Stimulated activated CD4-positive, alpha-beta T cell treated with anti-CD3 and anti-CD28 coated beads, Interleukin-2, amount 100 ng/mL, for 48 hours (primary cell): ENCODE measurements at regions not wholly inside any gene's neighbourhood (a gene's known extent, or its start where the extent isn't known, plus 50 kb on each side); places are given as distances from the start of the nearest gene placed in this dataset.
A peak's percentile ranks its signal among the peaks of the same experiment; 100 is the strongest.

Experiments used
- DNase-seq, 2 donors: peaks; one replicate each; pipeline ENCODE4 v3.0.0-alpha.2; 2020

- no peak for DNase-seq
Measured at GRCh38 chr14:34237677-34238076, 224.4 kb downstream of the SPTSSA start.

DNA sequence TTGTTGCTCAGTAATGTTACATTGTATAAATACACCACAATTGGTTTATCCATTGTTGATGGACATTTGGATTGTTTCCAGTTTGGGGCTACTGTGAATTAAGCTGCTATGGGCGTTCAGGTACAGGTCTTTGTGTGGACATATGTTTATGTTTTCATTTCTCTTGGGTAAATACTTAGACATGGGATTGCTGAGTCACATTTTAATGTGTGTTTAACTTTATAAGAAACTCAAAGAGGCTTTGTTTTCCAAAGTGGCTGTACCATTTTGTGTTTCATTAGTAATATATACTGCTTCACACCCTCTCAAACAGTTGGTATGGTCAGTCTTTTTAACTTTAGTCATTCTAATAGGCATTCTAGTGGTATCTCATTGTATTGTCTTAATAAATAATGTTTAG is 225.0 kb downstream of the SPTSSA start:
- no peak for DNase-seq

DNA sequence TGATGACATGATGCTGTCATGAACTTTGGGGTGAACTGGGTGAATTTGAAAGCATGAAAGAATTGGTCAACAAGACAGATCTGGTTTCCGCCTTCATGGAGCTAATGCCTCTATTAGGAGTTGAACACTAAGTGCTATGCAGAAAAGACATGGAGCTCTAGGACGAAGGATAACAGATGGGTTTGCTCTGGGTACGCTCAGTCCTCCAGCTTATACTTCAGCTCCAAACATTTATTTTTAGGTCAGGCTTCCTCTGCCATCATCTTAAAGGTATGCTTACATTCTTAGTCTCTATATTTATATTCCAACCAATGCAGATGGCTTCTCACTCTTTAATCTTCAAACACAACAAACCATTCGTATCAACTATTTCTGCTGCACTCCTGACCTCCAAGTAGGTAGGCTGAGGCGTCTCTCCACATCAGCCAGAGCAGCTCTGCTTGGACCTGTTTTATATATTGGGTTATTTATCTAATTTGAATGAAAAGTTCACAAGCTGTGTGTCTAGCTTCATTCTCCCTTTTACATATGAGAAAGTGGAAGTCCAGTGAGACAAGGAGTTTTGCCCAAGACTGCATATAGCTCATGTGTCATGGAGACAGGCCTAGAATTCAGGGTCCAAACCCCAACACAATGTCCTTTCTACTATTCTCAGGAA is 226.3 kb downstream of the SPTSSA start:
- DNase-seq, result no peak

DNA sequence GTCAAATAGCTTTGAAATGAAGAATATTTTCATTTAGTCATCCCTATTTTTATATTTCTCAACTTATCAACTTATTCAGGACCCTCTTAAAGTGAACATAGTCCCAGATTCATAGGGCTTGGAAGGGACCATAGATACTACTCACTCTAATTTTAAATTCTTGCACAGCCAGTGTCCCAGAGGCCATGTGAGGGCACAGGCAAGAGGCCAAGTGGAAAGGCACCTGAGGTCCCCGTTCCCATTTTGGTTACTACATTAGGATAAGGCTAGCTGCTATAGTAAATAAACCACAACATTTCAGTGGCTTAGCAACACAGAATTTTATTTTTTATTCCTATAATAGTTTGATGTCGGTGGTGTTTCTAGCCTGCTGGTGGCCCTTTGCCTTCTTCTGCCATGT is 227.8 kb downstream of the SPTSSA start:
- DNase-seq, result no peak

GRCh38 chr14:34233619-34234018 is 228.4 kb downstream of the SPTSSA start:
- no peak for DNase-seq

DNA sequence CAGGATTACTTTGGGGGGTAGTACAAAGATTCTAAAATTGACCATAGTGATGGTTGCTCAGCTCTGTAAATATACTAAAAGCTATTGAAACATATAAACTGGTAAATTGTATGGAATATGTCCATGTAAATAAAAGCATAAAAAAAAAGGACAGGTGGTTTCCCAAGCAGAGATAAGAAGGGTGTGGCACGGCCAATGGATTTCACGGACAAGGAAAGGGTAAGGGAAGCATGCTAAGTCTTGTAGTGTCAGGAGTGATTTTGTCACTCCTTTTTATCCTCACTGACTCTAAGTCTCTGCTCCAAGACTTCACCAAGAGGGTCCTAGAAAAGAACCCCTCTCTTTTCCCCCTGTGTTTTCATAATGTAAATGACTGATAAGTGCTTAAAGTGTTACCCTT is 229.2 kb downstream of the SPTSSA start:
- DNase-seq, result no peak

GRCh38 chr14:34231626-34232025 is 230.4 kb downstream of the SPTSSA start:
- DNase-seq, result no peak

- no peak for DNase-seq
Measured at GRCh38 chr14:34229140-34229539, 232.9 kb downstream of the SPTSSA start.

DNA sequence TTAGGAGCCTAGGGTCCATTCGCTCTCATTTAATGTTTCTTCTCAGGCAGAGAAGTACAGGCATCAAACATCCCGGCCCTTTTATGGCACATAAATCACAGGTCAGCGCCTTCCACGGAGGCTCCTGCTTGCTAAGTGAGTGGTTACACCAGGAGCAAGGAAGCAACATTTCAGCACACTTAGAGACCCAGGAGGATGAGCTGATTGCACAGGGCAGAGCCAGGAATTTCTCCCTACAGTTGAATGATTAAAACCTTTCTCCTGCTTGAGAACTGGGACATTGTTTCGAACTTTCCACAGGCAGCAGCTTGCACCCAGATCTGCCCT is 233.4 kb downstream of the SPTSSA start:
- DNase-seq, result no peak

DNA sequence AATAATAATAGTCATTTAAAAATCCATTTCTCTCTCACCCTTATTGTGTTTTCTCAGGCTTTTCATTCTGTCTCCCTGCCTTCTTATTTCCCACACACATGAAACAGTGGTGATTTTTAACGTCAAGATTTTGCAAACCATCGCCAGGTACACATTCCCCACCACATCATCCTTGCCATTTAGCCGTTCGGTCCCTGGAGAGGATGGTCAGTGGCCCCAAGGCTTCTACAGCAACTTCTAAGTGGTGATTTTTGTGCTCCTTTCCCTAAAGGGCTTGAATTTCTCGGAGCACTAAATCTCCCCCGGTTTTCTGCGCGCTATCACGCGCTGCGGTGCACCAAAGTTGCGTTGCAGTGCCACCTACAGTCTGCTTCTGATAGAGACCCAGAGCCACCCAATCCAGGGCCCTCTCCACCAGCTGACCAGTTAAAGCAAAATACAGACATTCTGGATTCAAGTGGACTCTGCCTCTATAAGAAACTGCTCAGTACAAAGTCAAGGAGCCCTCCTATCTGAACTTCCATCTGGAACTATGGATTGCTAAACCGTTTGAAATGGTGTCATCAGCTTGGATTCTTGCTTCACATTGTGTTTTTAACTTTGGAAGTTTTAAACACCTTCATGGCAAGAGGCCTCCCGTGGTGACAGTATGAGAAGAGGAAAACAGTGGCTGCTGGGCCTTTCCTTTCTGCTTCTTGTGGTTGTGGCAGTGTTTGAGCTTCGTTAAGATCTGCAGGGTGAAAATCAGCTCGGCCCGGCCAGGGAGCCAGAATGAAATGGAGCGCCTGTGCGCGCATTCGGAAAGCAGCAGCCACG is 234.0 kb downstream of the SPTSSA start:
- DNase-seq, result peak; percentile 62 to 69

DNA sequence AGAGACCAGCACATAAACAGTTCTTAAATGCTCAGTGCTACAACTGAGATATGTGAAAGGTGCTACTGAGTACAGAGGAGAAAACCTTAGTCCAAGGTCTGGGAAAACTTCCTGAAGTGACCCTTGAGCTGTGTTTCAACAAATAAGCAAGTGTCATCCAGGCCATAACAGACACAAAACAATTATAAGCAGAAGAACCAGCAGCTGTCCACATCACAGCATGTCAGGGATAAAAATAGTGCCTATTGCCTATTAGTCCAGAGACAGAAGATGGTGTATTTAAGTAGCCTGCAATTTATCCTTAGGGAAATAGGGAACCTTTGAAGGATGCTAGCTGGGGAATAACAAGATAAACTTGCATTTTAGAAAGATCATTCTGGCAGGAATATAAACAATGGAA is 237.8 kb downstream of the SPTSSA start:
- no peak for DNase-seq

DNA sequence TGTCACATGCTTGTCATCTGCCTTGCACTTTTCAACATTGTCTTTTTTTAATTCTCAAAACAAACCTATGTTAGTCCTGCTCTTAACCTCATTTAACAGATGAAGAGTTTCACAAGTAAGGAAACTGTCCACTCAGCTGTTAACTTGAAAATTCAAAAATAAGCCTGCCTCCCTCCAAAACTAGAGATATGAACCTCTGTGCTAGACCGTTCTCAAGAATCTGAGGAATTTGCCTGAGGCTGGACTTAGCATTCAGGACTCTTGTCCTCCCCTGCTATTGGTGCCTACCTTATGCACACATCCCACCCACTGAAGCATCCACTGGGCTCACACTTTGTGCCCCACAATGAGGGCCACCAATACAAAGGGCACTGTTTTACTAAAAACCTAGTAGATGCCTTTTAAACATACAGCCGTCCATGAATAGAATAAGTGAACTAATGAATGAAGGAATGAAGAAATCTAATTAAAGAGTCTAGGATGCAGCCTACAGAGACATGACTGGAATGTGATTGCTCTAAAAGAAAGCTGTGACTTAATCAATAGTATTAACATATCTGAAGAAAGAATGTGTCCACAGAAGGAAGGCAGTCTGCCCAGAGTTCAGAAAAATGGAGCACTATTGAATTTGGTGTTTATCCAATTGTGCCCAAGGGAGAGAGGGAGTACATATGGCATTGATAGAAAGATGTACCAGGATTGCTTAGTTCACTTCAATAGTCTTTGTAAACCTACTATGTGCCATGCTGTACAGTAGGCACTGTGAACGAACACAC is 238.5 kb downstream of the SPTSSA start:
- no peak for DNase-seq

DNA sequence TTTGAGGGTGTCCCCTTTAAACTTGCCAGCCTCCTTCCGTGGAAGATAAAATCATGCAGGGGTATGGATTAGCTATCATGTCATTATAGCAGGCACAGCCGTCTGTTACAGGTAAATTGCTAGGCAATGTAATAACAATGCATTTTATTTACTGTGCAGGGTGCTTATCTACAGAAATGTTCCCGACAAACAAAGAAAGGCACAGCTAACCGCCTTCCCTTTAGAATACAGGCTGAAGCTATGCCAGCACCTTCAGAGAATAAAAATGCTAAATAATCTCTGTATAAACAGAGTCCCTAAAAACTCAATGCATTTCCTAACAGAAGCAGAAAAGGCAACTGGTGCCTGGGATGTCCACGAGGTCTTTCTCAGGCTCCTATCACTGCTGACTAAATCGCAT is 239.2 kb downstream of the SPTSSA start:
- DNase-seq, result no peak

DNA sequence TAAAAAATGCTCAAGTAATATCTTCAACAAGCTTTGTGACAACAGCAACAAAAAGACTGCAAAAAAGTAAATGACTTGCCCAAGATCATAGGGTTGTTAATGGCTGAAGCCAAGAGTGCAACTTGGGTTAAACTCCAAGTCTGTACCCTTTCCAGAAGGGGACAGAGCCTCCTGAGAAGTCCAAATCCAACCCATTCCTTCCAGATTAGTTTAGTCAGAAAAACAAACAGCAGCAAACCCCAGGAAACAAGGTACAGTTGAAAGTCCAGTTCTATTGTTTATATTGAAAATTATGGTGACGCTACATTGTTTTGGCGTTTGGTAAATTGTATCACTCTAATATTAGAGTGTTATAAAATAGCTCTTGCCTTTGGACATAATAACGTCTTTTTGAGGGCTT is 239.9 kb downstream of the SPTSSA start:
- no peak for DNase-seq

- DNase-seq, result no peak
Measured at GRCh38 chr14:34220921-34221320, 241.1 kb downstream of the SPTSSA start.

DNA sequence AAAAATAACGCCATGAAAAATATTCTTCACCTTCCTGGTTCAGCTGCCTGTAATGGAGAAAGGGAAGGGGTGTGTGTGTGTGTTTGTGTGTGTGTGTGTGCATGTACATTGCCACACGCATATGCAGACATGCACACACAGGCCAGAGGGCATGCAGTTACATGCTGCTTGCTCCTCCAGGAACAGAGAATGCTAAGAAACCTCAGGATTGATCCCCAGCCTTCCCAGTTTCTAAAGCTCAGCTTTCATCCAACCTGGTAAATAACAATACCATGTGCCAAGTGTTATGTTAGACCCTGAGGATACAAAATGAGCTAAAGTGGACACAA is 241.7 kb downstream of the SPTSSA start:
- no peak for DNase-seq

GRCh38 chr14:34219661-34220377 is 242.2 kb downstream of the SPTSSA start:
- DNase-seq, result no peak

DNA sequence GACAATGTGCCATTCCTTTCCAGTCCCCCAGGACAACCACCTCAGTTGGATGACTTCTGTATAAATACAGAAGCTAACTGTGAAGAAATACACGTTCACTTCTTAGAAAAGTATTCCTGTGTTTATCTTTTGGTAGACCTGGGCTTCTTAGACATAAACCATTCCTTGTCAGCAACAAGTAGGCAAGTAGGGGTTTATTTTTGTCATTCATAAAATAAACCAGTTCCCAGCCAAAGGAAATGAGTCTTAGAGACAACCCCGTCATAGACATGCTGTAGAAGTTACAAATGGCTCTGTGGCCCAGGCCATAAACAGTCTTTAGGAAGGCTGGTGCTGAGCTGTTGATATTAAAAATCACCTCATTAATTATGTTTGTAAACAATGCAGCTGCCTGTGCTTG is 243.2 kb downstream of the SPTSSA start:
- no peak for DNase-seq

DNA sequence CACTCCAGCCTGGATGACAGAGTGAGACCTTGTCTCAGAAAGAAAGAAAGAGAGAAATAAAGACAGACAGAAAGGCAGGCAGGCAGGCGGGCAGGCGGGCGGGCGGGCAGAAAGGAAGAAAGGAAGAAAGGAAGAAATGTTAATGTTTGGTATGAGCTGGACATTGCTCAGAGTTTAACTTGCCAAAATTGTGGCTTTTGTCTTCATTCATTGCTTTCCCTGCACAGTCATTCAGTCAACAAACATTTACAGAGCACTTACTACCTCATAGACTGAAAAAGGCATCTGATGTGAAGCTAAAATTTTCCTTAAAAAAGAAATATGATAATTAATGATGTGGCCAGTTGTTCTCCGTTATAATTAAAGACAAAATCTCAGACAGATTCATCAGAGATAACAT is 247.1 kb downstream of the SPTSSA start:
- no peak for DNase-seq

GRCh38 chr14:34213332-34213731 is 248.7 kb downstream of the SPTSSA start:
- no peak for DNase-seq

DNA sequence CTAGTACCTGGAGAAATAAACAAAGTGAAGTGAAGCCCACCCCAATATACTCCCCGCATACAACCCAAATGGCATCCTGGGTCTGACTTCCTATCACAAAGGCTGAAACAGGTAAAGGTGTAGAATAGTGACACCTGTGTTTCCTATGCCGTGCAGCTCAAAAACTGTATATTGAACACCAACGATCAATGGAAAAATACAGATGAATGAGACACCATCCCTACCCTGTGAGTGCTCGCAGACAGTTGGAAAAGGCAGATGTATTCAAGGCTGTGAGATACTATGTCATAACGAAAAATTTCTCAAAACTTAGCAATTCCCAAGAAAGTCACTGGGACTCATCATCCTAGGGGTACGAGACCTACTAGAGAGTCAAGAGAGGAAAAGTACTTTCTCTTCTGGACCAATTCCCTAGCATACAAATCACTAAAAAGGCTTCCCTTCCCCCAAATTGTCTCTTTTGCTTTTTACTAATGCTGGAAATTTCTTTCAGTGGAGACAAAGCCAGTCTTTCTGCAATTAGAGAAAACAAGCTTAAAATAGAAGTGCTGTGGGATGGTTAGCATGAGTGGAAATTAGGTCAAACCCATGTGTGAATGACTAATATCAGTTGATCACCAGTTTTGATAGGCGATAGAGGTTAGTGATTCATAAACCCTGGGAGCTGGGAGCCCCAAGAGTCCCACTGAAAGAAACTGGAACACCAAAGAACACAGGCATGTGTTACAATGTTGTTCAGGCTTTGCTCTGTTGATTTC is 249.7 kb downstream of the SPTSSA start:
- no peak for DNase-seq

- DNase-seq, result no peak
Measured at GRCh38 chr14:34211732-34212131, 250.3 kb downstream of the SPTSSA start.

DNA sequence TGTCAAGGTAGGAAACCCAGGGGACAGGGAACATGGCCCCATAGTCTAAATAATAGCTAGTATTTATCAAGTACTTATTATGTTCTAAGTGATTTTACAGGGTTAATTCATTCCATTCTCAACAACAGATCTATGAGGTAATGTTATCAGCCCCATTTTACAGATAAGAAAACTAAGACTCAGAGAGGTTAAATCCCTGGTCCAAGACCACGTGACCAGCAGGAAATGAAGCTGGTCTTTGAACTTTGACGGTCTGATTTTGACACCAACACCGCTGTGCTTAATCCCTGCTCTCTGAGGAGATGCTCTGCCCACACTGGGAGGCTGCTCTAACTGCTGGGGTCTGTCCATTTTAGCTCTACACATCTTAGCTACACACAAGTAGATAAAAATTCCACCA is 253.5 kb downstream of the SPTSSA start:
- DNase-seq, result no peak
